ENCODE measurements at regions not wholly inside any gene's neighbourhood (a gene's known extent, or its start where the extent isn't known, plus 50 kb on each side); places are given as distances from the start of the nearest gene placed in this dataset.
A peak's percentile ranks its signal among the peaks of the same experiment; 100 is the strongest.

DNA sequence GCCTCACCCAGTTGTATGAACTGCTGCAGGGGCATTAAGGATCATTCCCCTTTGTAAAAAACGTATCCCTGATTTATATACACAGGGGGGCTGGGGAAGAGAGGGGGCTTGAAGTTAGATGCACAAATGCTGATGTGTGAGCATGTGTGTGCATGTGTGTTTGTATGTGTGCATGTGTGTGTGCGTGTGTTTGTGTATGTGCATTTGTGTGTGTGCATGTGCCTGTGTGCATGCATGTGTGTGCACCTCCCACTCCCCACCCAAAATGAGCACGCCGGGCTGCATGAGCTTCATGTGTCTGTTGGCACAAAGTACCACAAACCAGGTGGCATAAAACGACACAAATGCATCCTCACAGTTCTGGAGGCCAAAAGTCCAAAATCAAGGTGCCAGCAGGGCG is 1315.2 kb downstream of the TBC1D22A start:
- H3K9me3 ChIP-seq (ENCODE audit: low read length), result no peaks in the 10 kb centered on the region
- H3K27me3 ChIP-seq (ENCODE audit: control insufficient read depth in 1 of 2, insufficient read depth in 2 of 2, low read length in 2 of 2), result peaks cover 3 to 7% of the 10 kb centered on the region in 2 experiments; a peak in 4 of 5 replicates
- no peak for ATAC-seq
- FAIRE-seq, result no peak
- H3K9ac ChIP-seq (ENCODE audit: insufficient read depth, low read depth, low read length), result no peak overlapping the region
- H3K36me3 ChIP-seq (replicated peaks in 1 of 2; ENCODE audit: control insufficient read depth in 1 of 2, insufficient read depth in 2 of 2, low read length in 2 of 2), result no peaks in the 10 kb centered on the region
- H4K20me1 ChIP-seq (ENCODE audit: insufficient read depth, low read length), result no peaks in the 10 kb centered on the region
- in situ Hi-C loops (cut with HindIII; ENCODE audit: extremely low pct_ligation_motif_present, low pct_unique_long_range_greater_than_20kb) (no loop called here), intact Hi-C loops (cut with micrococcal nuclease; ENCODE audit: unreplicated experiment) (no loop called here)
- no peak overlapping the region for H2AFZ ChIP-seq (ENCODE audit: low read length)
- no peak for DNase-seq (ENCODE audit: low spot score)
- ChIA-PET CTCF (ENCODE audit: low intra/inter-chr PET ratio, low total read pairs) (no interaction called here), POLR2A (no interaction called here)
- no peak for TF ChIP-seq SIN3A (IDR thresholded peaks at IDR 0.05; ENCODE audit: borderline replicate concordance, low read depth, low read length)
- TF ChIP-seq, protein P1, sequence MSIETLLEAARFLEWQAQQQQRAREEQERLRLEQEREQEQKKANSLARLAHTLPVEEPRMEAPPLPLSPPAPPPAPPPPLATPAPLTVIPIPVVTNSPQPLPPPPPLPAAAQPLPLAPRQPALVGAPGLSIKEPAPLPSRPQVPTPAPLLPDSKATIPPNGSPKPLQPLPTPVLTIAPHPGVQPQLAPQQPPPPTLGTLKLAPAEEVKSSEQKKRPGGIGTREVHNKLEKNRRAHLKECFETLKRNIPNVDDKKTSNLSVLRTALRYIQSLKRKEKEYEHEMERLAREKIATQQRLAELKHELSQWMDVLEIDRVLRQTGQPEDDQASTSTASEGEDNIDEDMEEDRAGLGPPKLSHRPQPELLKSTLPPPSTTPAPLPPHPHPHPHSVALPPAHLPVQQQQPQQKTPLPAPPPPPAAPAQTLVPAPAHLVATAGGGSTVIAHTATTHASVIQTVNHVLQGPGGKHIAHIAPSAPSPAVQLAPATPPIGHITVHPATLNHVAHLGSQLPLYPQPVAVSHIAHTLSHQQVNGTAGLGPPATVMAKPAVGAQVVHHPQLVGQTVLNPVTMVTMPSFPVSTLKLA (IDR thresholded peaks at IDR 0.05), result peak; percentile 76
- no peak for TF ChIP-seq FOXA3 (CRISPR knock-in tag; IDR thresholded peaks at IDR 0.05)
- no peak for TF ChIP-seq ZNF644 (CRISPR knock-in tag; IDR thresholded peaks at IDR 0.05; ENCODE audit: low read depth)
- no peak overlapping the region for H3K4me2 ChIP-seq (ENCODE audit: low read depth, low read length)
- 0% methylated on average over 4 of the region's 6 CpGs for WGBS (ENCODE audit: low lambda C conversion rate)
- H3K4me1 ChIP-seq (ENCODE audit: insufficient read depth, low read length), result no peaks in the 10 kb centered on the region
- no peaks in the 10 kb centered on the region for H3K79me2 ChIP-seq (ENCODE audit: insufficient read depth, low read length)
- BruUV-seq (replicated peaks), result no TSS peak
- no peak overlapping the region for H3K27ac ChIP-seq (ENCODE audit: extremely low read length, insufficient read depth, low read length)
- no peak overlapping the region for H3K4me3 ChIP-seq (replicated peaks in 1 of 3; ENCODE audit: insufficient read depth in 1 of 3, low read depth in 2 of 3, low read length in 3 of 3)

DNA sequence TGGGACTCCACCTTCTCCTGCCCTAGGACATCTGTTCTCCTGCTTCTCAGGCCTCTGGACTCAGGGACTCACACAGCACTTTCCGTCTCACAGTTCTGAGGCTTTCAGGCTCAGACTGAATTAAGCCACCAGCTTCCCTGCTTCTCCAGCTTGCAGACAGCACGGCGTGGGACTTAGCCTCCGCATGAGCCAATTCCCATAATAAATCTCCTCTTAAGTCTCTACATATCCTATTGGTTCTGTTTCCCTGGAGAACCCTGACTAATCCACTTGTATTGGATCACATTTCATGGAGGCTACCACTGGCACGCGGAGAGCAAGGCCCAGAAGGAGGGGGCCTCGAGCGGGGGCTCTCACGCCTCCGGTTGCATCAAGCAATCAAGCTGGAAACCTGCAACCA is 1313.6 kb downstream of the TBC1D22A start:
- intact Hi-C loops (cut with micrococcal nuclease; ENCODE audit: unreplicated experiment), result no loop called here
- no peak for DNase-seq (ENCODE audit: low spot score)
- H2AFZ ChIP-seq (ENCODE audit: low read length), result no peak overlapping the region
- in situ Hi-C loops (cut with HindIII; ENCODE audit: extremely low pct_ligation_motif_present, low pct_unique_long_range_greater_than_20kb), result no loop called here
- no peak overlapping the region for H3K9ac ChIP-seq (ENCODE audit: insufficient read depth, low read depth, low read length)
- FAIRE-seq, result no peak
- peaks cover 3 to 7% of the 10 kb centered on the region in 2 experiments; a peak in 4 of 5 replicates for H3K27me3 ChIP-seq (ENCODE audit: control insufficient read depth in 1 of 2, insufficient read depth in 2 of 2, low read length in 2 of 2)
- no peaks in the 10 kb centered on the region for H3K9me3 ChIP-seq (ENCODE audit: low read length)
- POLR2A ChIA-PET, result no interaction called here
- no peak for TF ChIP-seq ZFX (CRISPR knock-in tag; IDR thresholded peaks at IDR 0.05; ENCODE audit: low read depth)
- no peak for TF ChIP-seq ZNF556 (CRISPR knock-in tag; IDR thresholded peaks at IDR 0.05; ENCODE audit: borderline replicate concordance)
- TF ChIP-seq GTF3A (CRISPR knock-in tag; conservative IDR thresholded peaks at IDR 0.05), result no peak
- TF ChIP-seq SATB2 (CRISPR knock-in tag; IDR thresholded peaks at IDR 0.05), result no peak
- no peak for TF ChIP-seq ZFP90 (CRISPR knock-in tag; IDR thresholded peaks at IDR 0.05; ENCODE audit: borderline replicate concordance)
- no peak for TF ChIP-seq SP5 (CRISPR knock-in tag; IDR thresholded peaks at IDR 0.05; ENCODE audit: borderline replicate concordance, low read depth)
- TF ChIP-seq HES4 (CRISPR knock-in tag; IDR thresholded peaks at IDR 0.05; ENCODE audit: borderline replicate concordance), result no peak
- TF ChIP-seq ZNF782 (CRISPR knock-in tag; IDR thresholded peaks at IDR 0.05; ENCODE audit: borderline replicate concordance), result no peak
- no peak for TF ChIP-seq SOX13 (IDR thresholded peaks at IDR 0.05)
- no peak for TF ChIP-seq SOX13 (CRISPR knock-in tag; conservative IDR thresholded peaks at IDR 0.05 in 1 of 2, IDR thresholded peaks at IDR 0.05 in 1 of 2)
- H3K79me2 ChIP-seq (ENCODE audit: insufficient read depth, low read length), result no peaks in the 10 kb centered on the region
- BruUV-seq (replicated peaks), result no TSS peak
- CTCF ChIA-PET (ENCODE audit: low intra/inter-chr PET ratio, low total read pairs), result no interaction called here
- H3K4me1 ChIP-seq (ENCODE audit: insufficient read depth, low read length), result no peaks in the 10 kb centered on the region
- H3K27ac ChIP-seq (ENCODE audit: extremely low read length, insufficient read depth, low read length), result no peak overlapping the region
- 18% methylated on average over 9 of the region's 10 CpGs for WGBS (ENCODE audit: low lambda C conversion rate)
- no peaks in the 10 kb centered on the region for H4K20me1 ChIP-seq (ENCODE audit: insufficient read depth, low read length)
- H3K36me3 ChIP-seq (replicated peaks in 1 of 2; ENCODE audit: control insufficient read depth in 1 of 2, insufficient read depth in 2 of 2, low read length in 2 of 2), result no peaks in the 10 kb centered on the region
- no peak overlapping the region for H3K4me2 ChIP-seq (ENCODE audit: low read depth, low read length)
- ATAC-seq, result no peak
- H3K4me3 ChIP-seq (replicated peaks in 1 of 3; ENCODE audit: insufficient read depth in 1 of 3, low read depth in 2 of 3, low read length in 3 of 3), result no peak overlapping the region

Data from HepG2 (cell line).